Cardiac fibroblast (primary cell): ENCODE measurements at regions not wholly inside any gene's neighbourhood (a gene's known extent, or its start where the extent isn't known, plus 50 kb on each side); places are given as distances from the start of the nearest gene placed in this dataset.
"Not testable (repeated sequence)": the region's sequence is repeated elsewhere in the genome, so short reads cannot be mapped to it uniquely, and the experiment has no call there.

Source experiments
- DNase-seq, 2 donors: peaks; one replicate each; pipeline versions ENCODE4 v3.0.0 to v3.0.0-alpha.2; 2010; ENCODE audit warnings: low read depth in 2 of 2
- H3K4me3 ChIP-seq, 2 donors: replicated peaks in 1 of 2; 1 replicate in 1 of 2; 2 replicates in 1 of 2; pipeline ENCODE4 v1.5.1; 2011; ENCODE audit warnings: low read depth in 2 of 2, low read length in 2 of 2, mild to moderate bottlenecking in 2 of 2, moderate library complexity in 1 of 2
- TF ChIP-seq, protein P1 (sequence below): IDR thresholded peaks from one replicate; pipeline ENCODE4 v1.5.1; 2011; ENCODE audit warnings: low read depth, mild to moderate bottlenecking, low read length, inconsistent platforms

DNA sequence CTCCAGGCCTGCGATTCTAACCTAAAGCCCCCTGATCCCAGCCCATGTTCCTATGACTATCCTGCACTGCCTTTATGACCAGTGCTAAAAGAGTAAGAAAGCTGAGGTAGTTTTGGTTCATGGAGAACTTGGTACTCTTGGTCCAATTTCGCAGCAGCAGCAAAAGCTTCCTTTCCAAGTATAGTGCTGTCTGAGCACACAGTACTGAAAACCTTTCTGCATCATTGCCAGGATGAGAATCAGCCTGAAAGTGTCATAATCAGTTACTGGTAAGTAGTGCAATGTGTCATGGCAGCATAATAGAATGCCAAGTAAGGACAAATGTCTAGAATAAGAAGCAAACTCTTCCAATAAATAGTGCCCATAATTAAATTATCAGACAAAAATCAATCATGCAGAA, 889.6 kb upstream of the ADGRL4 start:
- no peak overlapping the region for H3K4me3 ChIP-seq
- no peak for DNase-seq
- TF ChIP-seq, protein P1, sequence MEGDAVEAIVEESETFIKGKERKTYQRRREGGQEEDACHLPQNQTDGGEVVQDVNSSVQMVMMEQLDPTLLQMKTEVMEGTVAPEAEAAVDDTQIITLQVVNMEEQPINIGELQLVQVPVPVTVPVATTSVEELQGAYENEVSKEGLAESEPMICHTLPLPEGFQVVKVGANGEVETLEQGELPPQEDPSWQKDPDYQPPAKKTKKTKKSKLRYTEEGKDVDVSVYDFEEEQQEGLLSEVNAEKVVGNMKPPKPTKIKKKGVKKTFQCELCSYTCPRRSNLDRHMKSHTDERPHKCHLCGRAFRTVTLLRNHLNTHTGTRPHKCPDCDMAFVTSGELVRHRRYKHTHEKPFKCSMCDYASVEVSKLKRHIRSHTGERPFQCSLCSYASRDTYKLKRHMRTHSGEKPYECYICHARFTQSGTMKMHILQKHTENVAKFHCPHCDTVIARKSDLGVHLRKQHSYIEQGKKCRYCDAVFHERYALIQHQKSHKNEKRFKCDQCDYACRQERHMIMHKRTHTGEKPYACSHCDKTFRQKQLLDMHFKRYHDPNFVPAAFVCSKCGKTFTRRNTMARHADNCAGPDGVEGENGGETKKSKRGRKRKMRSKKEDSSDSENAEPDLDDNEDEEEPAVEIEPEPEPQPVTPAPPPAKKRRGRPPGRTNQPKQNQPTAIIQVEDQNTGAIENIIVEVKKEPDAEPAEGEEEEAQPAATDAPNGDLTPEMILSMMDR = no peak

DNA sequence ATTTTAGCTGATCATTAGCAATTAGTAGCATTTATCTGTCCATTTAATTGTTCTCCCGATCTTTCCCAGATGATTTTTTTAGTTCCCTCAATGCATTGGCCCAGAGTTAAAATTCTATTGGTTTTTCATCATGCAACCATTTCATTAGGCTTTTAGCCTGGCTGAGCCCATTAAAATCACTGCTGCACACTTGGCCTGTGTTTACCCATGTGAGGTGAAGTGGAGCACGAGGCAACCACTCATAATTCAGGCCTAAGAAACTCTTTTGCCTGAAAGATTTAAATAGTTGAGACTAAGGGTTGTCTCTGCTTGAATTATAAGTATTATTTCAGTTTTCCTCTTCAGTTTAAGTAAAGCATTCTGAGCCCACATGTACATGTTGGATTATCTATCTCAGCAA, 889.0 kb upstream of the ADGRL4 start:
- no peak for DNase-seq
- H3K4me3 ChIP-seq = no peak overlapping the region
- TF ChIP-seq, protein P1 = no peak

DNA sequence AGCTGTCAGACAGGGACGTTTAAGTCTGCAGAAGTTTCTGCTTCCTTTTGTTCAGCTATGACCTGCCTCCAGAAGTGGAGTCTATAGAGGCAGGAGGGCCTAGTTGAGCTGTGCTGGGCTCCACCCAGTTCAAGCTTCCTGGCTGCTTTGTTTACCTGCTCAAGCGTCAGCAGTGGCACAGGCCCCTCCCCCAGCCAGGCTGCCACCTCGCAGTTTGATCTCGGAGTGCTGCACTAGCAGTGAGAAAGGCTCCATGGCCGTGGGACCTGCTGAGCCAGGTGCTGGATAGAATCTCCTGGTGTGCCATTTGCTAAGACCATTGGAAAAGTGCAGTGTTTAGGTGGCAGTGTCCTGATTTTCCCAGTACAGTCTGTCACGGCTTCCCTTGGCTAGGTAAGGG, 887.6 kb upstream of the ADGRL4 start:
- not testable (repeated sequence) for DNase-seq, H3K4me3 ChIP-seq

DNA sequence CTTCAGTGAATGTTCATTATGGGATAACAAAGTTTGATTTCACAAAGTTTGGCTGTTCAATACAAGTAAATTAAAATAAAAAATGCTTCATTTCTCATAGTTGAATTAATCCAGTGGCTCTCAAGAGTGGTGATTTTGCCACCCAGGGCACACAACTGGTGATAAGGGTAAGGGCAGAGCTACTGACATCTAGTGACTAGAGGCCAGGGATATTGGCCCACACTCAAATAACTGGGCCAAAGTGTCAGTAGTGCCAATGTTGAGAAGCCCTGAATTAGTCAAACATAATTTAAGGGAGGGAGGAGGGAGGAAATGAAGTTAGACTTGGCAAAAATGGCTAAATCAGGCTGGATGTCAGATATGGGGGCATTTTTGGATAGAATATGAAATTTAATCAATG, 880.5 kb upstream of the ADGRL4 start:
- TF ChIP-seq, protein P1 = no peak
- no peak for DNase-seq
- no peak overlapping the region for H3K4me3 ChIP-seq

DNA sequence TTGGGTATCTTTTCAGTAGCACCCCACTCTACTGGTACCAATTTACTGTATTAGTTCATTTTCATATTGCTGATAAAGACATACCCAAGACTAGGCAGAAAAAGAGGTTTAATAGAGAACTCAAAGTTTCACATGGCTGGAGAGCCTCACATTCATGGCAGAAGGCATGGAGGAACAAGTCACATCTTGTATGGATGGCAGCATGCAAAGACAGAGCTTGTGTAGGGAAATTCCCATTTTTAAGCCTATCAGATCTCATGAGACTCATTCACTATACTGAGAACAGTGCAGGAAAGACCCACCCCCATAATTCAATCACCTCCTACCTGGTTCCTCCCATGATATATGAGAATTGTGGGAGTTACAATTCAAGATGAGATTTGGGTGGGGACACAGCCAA, 878.6 kb upstream of the ADGRL4 start:
- H3K4me3 ChIP-seq = no peak overlapping the region
- no peak for DNase-seq
- TF ChIP-seq, protein P1 = no peak

DNA sequence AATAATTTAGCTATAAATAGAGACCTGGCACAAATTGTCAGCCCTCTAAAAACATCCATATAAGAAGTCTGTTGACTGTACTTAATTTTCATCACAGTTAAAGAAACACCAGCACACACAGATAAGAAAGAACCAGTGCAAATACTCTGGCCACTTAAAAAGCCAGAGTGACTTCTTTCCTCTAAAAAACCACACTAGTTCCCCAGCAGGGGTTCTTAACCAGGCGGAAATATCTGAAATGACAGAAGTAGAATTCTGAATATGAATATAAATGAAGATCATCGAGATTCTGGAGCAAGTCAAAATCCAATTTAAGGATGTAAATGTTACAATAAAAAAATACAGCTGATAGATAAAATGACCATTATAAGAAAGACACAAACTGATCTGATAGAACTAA, 870.6 kb upstream of the ADGRL4 start:
- TF ChIP-seq, protein P1 = no peak
- no peak overlapping the region for H3K4me3 ChIP-seq
- no peak for DNase-seq

DNA sequence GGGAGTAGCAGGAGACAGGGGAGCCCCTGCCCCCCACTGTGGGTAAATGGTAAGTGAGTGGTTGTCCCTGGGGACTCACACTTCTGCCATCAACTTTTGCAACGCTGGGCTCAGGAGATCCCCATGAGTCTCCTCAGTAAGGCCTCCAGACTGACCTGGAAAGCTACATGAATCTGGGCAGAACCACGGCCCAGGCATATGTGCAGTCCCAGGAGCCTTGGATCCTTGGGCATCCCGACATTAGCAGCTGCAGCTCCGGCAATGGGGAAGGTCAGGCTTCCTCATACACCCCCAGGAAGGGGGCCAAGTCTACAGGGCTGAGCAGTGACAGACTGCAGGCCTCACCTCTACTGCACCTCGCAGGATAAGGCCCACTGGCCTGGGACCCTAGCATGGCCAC, 868.7 kb upstream of the ADGRL4 start:
- no peak for DNase-seq
- TF ChIP-seq, protein P1 = no peak
- no peak overlapping the region for H3K4me3 ChIP-seq
